Activated T-cell treated with anti-CD3 and anti-CD28 coated beads for 48 hours (primary cell): ENCODE measurements at regions not wholly inside any gene's neighbourhood (a gene's known extent, or its start where the extent isn't known, plus 50 kb on each side); places are given as distances from the start of the nearest gene placed in this dataset.

Source experiments
- DNase-seq: peaks from one replicate; pipeline ENCODE4 v3.0.0-alpha.2; 2020; ENCODE audit warnings: low read depth

DNA sequence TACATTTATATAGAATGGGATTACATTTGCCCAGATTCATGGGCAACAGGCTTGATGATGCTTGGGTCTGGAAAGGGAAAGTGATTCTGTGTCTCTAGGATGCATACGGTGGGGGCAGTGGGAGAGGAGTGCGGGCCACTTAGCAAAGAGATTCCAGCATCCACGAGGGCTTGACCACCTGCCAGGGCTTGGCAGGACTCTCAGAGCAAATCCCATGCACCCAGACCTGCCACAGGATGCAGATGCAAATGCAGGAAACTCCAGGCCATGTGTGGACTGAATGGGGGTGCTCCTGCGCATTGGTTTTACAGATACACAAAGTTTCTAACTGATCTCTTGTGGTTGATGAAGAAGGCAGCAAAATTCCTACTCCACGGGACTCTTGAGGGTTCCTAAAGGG, 334.7 kb downstream of the CYRIA start:
- no peak for DNase-seq

DNA sequence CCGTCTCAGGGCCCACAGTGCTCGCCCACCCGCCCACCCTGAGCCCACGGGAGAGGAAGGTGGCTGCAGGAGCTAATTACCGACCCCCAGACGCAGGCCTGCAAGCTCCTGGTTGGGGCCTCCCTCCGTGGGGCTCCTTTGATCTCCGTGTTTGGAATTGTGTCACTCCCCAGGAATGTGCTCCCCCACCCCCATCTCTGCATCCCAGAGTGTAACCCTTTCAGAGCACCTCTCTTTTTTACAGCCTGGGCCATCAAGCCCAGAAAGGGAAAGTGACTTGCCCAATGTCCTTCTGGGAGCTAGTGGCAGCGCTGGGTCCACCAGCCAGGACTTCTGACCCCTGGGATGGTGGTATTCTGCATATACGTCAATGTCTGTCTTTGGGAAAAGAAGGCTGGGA, 335.1 kb downstream of the CYRIA start:
- no peak for DNase-seq

DNA sequence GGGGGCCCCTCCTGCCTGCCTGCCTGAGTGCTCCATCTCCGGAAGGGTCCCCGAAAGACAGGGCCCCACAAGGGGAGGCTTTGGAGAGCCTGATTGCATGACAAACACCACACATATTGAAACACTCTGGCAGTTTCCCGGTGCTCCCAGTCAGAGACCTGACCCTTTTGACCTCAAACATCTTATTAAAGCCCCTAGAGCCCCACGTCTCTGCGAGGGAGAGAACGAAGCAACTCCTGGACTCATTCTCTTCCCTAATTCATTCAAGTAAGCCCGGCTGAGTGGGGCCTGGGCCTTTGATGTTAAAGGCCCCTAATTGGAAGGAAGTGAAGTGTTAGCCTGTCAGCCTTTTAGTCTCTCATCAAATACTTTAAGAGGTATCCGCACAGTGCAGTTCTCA, 335.6 kb downstream of the CYRIA start:
- no peak for DNase-seq

DNA sequence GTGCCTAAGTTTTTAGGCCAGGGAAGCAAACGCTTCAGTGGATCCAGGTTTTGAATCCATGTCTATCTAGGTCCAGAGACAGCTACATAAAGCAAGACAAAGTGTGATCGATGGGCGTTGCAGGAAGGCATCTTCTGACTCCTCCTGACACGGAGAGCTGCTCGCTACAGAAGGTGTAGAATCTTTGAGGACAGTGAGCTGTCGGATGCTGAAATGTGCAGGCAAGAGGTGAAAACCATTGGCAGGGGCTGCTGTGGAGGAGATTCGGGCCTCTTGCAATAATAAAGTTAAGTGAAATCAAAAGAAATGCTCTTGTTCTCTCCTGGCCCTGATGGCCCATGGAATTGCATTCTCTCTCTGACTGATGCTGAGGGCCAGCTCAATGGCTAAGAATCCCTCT, 336.2 kb downstream of the CYRIA start:
- no peak for DNase-seq

DNA sequence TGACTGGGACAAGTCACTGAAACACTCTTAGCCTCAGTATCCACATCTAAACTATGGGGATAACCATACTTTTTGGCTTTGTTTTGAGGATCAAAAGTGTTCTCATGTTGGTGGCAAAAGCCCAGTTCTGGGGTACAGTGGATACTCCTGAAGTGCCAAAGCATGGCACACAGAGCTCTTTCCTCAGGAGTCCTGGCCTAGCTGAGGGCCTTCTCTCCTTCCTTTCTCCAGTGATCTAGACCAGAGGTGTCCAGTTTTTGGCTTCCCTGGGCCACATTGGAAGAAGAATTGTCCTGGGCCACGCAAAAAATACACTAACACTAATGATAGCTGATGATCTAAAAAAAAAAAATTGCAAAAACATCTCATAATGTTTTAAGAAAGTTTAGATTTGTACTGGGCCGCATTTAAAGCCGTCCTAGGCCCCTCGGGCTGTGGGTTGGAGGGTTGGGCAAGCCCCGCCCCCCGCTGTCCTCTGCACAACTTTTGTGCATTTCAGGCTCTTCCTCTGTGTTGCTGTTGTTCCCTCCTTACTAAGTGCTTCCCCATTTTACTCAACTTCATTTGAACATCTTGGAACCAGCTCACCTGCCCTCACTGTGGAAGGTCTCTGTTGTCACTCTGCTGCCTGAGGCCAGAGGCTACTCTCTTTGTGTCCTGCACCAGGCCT, 337.0 kb downstream of the CYRIA start:
- no peak for DNase-seq

DNA sequence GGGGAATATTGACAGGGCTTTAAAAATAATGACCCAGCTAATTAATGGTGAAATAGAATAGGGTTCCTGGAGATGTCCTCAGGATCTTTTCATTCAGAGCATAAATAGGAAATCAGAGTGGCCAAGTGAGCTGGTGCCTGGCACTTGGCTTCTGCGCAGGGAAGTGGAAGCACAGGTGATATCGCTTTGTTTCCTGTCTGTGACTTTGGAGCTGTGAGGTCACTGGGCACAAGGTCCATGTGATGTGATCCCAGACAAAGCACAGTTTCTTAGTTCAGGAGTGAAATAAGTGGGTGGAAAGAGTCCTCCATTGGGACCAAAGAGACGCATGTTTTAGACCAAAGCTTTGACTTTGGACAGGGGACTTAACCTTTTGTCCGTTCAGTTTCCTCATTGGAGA, 338.3 kb downstream of the CYRIA start:
- no peak for DNase-seq

DNA sequence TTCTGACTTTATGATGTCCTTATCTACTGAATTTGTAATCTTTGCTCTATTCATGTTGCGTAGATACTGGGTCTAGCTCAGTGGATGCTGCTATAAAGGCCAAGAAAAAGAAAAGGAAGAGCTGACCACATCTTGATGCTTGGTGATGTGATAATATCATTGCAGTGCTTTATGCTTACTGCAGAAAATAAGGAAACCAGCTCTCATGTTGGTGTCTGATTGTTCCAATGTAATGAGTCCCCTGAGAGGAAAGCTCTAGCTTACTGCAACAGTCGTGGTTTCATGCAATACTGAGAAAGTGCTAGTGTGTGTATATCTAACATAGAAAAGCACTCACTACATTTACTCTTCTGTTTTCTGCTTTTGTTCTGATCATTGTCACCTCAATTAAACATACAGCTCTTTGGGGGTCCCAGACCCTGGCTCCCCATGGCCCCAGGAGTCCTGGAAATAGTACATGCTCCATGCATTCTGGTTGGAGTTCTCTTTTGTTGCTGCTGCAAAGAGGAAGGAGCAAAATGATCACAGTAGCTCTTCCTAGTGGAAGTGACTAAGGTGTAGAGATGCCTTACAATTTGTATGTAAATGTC, 338.8 kb downstream of the CYRIA start:
- DNase-seq, result no peak

DNA sequence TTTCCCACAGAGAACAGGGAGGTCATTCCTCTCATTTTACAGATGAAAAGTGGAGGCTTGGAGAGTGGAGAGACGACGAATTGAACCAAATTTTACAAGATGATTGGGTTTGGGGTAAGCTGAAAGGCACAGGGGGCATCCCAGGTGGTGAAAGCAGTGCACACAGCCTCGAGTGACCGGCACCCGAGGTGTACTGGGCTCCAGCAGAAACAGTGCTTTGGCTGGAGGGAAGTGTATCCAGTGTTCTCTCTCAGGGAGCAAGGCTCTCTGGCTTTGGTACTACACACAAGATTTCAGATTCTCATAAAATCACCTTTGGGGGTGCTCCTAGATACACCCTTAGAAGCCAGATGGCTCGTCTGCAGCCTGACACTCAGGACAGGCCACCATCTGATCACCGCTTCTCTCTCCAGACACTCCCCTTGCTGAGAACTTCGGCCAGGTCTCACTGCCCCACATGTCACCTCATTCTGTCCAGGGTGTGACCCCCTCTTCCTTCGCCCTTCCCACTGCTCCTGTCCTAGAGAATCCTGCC, 339.6 kb downstream of the CYRIA start:
- no peak for DNase-seq

DNA sequence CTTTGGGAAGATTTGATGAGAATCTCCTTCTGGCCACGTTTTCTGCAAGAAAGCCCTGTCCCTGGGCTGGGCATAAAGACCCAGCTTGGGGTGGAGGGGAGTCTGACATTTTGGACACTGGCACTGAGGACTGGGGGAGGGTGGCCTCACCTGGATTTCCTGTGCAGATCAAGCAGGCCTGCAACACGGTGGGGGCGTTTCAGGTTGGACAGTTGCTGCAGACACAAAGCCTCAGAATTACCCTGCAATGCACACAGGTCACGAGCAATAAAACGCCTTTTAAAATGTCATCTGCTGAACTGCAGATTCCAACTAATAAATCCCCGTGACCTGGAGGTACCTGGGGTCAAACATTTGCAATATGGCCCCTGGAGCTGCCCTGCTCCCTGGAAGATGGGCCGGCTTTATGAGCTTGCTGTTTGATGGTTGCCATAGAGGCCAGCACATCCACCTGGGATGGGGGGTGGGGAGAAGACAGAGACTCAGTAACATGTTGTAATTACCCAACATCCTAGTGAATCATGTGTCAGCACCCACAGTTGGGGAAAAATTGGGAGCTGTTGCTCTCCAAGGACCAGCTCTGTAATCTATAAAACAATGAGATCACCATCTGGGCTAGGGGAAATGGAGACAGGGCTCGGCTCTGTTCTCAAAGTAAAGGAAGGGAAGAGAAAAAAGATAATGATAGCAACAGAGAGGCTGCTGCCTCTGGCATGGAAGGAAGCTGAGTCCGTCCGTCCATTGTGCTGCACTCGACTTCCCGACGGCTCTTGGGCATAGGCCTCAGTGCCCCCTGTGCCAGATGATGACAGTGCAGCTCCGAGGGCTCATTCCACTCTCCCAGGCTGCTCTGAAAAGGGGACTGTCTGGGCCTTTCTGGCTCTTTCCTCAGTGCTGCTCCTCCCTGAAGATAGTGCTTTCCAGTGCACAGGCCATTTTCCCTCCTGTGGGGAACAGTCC, 340.3 kb downstream of the CYRIA start:
- no peak for DNase-seq

DNA sequence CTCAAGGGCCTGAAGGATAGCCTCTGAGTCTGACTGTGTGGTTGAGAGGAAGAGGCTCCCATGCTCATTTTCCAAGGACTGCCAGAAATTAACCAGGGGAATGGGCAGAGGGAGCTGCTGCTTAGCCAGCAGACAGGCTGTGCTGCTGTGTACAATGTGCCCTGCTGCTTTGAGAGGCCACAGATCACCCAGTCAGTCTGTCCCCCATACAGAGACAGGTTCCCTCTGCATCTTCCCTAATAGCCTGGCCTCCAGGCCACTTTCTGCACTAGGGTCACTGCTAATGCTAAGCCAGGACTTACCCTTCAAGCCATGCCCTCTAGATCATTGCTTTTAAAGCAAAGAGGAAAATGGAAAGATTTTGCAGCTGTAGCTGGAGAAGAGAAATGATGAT, 341.1 kb downstream of the CYRIA start:
- no peak for DNase-seq

DNA sequence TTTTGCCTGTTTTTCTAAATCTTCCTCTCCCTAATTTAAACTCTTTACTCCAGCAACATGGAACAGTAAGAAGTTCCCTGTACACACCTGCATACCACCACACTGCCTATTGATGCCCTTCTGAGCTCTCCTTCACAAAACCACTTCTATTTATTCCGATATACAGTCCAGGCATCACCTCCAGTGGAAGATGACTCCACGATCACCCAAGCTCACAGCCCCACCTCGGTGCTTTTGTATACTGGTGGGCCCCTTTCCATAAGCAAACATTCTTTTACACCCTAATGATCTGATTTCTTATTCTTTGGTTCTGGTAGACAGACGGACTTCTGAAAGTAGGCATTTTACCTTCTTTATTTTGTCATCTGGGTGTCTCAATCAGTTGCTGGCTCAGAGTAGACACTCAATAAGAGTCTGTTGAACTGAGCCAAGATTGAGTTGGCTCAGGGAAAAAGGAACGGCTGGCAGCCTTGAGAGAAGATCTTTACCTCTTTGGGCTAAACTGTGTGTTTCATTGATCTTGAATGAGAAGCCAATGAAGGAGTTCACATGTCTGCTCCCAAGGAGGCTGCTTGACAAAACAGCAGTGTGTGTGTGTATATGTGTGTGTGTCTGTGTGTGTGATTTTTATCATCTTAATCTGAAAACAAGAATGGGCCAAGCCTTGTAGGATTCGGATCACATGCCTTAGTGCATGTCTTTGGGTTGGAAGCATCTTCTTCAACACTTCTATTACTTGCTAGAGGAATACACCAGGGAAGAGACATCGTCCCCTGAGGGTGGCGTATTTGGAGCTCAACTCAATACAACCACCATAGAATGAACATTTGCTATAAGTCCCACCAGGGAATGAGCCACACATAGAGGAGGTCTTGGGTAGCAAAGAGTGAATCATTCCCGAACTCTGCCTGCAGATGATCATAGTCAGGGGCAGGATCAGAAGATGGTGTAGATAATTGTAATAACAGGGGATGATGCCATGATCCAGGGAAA, 341.8 kb downstream of the CYRIA start:
- no peak for DNase-seq

DNA sequence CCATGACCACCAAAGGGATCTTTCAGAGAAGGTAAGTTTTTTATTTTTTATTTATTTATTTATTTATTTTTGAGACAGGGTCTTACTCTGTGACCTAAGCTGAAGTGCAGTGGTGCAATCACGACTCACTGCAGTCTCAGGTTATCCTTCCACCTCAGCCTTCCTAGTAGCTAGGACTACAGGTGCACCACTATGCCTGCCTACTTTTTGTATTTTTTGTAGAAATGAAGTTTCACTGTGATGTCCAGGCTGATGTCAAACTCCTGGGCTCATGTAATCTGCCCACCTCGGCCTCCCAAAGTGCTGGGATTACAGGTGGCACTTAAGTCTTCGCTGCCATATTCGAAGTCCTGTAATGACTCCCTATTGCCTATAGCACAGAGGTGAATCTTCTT, 342.5 kb downstream of the CYRIA start:
- DNase-seq, result no peak

DNA sequence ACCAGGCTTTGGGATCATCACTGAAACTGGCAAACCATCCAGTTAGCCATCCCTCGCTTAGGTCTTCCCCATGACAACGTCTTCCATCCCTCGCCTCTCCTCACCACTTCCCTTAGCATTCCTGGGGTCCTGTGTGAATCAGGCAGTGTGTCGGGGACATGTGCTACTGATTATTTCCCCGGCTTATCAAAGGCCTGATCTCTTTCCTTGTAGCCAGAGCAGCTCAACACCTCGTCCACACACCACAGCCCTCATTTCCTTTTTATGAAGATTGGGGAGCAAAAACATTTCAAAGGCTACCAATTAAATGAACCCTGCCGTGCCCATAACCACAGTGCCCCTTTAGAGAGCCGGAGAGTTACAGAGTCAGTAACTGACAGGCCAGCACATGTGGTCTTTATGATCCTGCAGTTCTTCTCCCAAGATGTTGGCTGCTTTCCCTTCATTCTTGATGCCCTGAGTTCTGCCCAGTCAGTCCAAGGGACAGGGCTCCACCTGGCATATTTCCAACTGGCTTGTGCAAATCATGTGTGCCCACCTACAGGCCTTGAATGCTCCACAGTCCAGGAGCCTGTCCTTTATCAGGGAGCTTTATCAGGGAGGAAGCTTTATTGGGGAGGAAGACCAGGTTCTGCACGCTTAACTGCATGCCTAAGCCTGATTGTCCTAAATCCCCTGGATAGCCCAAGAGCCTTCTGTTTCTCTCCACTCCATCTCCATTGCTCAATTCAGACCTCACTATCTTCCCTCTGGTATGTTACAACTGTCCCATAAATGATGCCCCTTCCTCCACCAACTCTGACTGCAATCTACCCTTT, 343.1 kb downstream of the CYRIA start:
- no peak for DNase-seq

DNA sequence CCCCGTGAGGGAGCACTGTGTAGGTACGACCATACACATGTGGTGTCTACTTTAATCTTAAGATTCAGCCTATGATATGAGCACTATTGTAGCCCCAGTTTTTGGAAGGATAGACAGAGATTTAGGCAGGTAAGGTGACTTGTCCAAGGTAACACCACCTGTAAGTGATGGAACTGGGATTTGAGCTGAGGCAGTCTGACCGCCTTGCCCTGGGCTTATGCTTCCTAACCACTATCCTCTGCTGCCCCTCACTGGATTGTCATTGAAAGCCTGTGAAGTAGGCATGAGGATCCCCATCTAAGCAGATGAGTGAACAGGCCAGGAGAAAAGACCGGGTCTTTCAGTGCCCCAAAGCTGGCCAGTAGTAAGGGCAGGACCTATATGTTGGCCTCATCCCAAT, 343.8 kb downstream of the CYRIA start:
- no peak for DNase-seq

DNA sequence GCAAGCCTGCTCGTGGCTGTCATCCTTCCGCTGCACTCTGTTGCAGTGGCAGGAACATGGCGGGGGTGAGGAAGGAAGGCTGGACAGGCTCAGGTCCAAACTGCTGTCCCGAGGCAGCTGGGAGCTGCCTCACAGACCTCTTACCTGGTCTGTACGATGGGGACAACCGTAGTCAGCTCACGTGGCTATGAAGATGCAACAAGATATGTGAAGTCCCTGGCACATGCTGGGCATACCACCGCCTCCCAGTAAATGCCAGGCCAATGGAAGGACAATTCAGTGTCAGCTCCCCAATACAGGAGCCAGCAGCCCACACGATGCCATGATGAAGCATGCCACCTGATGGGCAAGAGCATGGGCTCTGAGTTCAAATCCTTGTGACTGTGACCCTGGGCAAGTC, 344.4 kb downstream of the CYRIA start:
- no peak for DNase-seq

DNA sequence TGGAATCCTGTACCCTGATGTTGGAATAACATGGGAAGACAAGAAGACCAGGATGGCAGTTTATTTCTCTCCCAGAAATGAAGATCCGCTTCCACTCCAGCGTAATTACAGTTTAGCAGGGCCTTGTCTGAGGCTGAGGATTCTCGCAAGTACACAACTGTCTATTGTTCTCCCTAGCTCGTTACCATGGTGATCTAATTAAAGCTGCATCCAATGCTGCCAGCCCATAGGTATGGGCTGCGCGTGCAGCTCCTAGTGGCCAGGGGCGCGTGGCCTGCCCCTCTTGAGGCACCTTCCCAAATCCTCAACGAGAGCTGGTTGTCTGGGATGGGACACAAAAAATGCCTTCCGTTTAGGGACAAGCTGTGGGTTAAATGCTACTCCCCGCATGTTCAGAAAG, 344.9 kb downstream of the CYRIA start:
- no peak for DNase-seq

DNA sequence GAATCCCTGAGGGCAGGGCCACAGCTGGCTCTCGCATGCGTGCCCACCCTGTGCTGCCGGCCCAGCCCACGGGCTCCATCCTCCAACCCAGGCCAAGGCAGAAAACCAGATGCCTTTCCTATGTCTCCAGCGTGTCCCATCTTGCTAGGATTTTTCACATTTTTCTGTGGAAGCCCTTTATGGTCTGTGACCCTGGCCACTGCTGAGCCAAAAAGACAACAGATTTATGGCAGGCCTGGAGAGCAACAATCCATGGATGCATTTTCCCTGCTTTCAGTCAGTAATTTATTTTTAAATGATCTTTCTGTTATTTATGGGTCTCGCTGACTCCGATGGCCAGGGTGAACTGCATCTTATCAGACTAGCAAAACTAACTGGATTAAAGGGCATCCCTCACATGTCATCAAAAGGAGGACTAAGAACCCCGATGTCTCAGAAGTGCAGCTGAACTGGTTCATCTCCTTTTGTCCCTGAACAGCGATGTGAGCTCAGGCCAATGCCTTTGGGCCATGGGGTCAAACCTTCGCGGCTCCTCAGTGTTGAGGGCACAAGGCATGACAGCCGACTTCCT, 346.0 kb downstream of the CYRIA start:
- DNase-seq, result no peak

DNA sequence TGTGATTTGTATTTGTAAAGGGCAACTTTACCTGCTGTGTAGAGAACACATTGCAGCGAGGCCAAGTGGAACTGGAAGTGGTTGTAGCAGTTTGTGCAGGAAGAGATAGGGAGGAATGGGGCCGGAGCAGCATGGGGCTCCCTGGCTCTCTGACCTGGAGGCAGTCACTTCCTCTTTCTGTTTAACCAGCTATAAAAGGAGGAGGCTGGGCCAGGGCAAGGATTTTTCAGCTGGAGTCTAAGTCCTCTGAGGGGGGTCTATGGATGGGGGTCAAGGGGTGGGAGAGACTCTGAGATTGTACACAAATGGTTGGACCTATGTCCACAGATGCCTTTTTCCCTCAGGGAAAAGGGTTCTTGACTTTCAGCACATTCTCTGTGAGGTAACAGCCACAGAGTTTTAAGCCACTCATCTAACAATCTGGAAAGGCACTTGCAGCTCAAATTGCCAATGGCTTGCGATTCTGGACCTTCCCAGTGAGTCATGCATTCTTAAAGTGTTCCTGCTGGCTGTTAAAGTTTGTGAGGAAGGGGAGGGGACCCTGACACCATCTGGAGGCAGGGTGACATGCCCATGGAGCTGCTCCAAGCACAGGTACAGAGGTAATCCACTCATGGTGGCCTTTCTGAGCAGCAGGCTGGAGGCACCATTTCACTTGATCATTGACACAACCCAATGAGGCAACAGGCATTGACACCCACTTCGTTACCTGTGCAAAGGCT, 347.0 kb downstream of the CYRIA start:
- no peak for DNase-seq

DNA sequence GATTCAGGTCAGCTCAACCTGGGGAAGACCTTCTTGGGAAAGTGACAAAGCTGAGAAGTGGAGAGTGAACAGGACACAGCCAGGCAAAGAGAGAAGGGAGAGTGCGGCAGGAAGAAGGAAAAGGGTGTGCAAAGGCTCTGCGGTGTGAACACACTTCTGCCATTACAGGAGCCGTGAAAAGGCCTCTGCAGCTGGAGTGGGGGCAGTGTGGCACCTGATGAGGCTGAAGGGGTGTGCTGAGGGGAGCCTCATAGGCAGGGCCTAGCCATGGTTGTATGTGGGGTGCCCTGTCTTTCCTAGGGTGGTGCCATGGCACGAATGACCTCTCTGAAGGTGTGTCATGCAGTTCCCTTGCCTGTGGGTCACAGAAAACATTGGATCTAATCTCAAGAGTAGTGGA, 347.6 kb downstream of the CYRIA start:
- DNase-seq, result no peak
